OCI-LY7 (cell line): ENCODE measurements at regions not wholly inside any gene's neighbourhood (a gene's known extent, or its start where the extent isn't known, plus 50 kb on each side); places are given as distances from the start of the nearest gene placed in this dataset.

Experiments used
- CTCF ChIP-seq: fragments of 200-600 bp; sonication (generic); conservative IDR thresholded peaks from 2 replicates; pipeline ENCODE4 v1.5.1; 2014; ENCODE audit warnings: mild to moderate bottlenecking, antibody characterized with exemption, low read length, moderate library complexity, mixed read lengths
- EZH2phosphoT487 ChIP-seq: fragments of 200-600 bp; sonication (generic); IDR thresholded peaks from 2 replicates; pipeline ENCODE4 v1.6.1; 2018; ENCODE audit warnings: low read depth, borderline replicate concordance, mild to moderate bottlenecking, mixed run types, antibody characterized with exemption, low read length, moderate library complexity, mixed read lengths

GRCh38 chr4:26144526-26145155 is 176.2 kb upstream of the RBPJ start:
- TF ChIP-seq CTCF (no peak), EZH2phosphoT487 (no peak)
